Esophagus muscularis mucosa (tissue), 4 donors: ENCODE measurements at regions not wholly inside any gene's neighbourhood (a gene's known extent, or its start where the extent isn't known, plus 50 kb on each side); places are given as distances from the start of the nearest gene placed in this dataset.

Source experiments
- EP300 ChIP-seq: sonication (generic); formaldehyde crosslinking; IDR thresholded peaks from one replicate; pipeline ENCODE4 v1.6.1; 2017; ENCODE audit warnings: antibody characterized with exemption
- POLR2A ChIP-seq: fragments of 450-650 bp; IDR thresholded peaks from one replicate; pipeline ENCODE4 v1.6.1; 2017; ENCODE audit warnings: antibody characterized with exemption, moderate library complexity, mild to moderate bottlenecking, low read depth
- TF ChIP-seq, protein P1 (sequence below), 3 experiments: fragments of 200-600 bp in 2 of 3; fragments of 450-650 bp in 1 of 3; sonication (generic) in 2 of 3; IDR thresholded peaks; one replicate each; pipeline ENCODE4 v1.5.1; 2017 to 2019; ENCODE audit warnings: antibody characterized with exemption in 3 of 3, mild to moderate bottlenecking in 2 of 3, moderate library complexity in 1 of 3

DNA sequence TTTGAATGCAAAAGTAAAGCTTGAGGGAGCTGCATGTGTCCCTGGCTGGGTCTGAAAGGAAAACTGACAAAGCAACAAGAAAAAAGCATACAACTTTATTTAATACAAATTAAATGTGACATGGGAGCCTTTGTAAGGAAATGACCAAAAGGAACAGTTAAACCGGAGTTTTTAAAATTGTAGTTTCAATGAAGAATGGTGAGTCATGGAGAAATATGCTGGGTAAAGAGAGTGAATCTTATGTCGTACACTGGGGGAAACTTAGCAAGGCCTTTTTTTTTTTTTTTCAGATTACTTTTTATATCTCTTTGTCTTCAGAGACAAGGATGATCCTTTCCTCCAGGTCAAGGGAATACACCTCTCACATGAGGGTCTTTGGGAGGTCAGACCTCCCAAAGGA lies 50.1 kb upstream of the FBXL17 start:
- TF ChIP-seq, protein P1, sequence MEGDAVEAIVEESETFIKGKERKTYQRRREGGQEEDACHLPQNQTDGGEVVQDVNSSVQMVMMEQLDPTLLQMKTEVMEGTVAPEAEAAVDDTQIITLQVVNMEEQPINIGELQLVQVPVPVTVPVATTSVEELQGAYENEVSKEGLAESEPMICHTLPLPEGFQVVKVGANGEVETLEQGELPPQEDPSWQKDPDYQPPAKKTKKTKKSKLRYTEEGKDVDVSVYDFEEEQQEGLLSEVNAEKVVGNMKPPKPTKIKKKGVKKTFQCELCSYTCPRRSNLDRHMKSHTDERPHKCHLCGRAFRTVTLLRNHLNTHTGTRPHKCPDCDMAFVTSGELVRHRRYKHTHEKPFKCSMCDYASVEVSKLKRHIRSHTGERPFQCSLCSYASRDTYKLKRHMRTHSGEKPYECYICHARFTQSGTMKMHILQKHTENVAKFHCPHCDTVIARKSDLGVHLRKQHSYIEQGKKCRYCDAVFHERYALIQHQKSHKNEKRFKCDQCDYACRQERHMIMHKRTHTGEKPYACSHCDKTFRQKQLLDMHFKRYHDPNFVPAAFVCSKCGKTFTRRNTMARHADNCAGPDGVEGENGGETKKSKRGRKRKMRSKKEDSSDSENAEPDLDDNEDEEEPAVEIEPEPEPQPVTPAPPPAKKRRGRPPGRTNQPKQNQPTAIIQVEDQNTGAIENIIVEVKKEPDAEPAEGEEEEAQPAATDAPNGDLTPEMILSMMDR (IDR thresholded peaks at IDR 0.05): no peak
- TF ChIP-seq POLR2A (no peak), EP300 (no peak)
